ENCODE measurements at regions not wholly inside any gene's neighbourhood (a gene's known extent, or its start where the extent isn't known, plus 50 kb on each side); places are given as distances from the start of the nearest gene placed in this dataset.

- no peak for DNase-seq
These were observed 352.0 kb upstream of the AKR1E2 start for GRCh38 chr10:4473977-4474376.

DNA sequence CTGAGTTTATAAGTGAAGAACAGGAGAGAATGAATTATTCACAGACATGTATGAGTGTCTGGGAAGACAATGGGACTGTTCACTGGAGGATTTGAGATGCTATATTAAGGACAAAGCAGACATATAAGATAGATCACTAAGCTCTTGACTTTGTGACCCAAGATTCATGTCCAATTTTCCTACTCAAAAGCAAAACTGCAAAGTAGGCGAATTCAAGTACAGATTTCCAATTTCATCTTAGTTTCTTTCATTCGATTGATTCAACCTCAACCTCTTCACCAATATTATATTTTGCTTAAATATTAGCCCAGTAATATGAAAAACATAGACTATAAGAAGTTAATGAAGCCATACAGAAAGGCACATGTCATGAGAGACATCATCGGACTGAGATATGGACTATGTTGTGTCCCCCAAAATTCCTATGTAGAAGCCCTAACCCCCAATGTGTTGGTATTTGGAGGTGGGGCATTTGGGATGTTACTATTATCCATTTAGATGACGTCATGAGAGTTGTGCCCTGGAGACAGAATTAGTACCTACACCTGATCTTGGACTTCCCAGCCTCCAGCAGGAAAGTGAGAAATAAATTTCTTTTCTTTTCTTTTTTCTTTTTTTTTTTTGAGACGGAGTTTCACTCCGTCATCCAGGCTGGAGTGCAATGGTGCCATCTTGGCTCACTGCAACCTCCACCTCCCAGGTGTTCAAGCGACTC, 353.7 kb upstream of the AKR1E2 start:
- no peak for DNase-seq

- no peak for DNase-seq
These were observed 355.7 kb upstream of the AKR1E2 start for GRCh38 chr10:4470231-4470835.

DNA sequence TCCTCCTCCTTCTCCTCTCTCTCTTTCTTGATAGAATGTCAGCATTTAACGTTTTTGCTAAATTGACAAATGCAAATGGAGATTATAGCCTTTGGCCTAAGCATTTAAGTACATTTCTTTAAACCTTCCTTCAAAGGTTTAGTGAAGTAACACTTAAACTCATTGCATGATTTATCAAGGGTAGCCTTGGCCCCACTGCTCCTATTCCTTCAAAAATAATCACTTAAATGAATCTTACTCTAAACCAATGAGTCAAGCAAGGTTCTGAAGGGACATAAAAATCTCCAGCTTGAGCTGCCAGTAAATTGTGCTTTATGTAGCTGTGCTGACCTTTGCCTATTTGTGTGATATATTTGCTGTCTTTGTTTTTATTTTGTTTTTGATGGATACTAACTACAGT, 358.5 kb upstream of the AKR1E2 start:
- no peak for DNase-seq

- no peak for DNase-seq
These were observed 365.7 kb upstream of the AKR1E2 start for GRCh38 chr10:4460267-4460666.

GRCh38 chr10:4459531-4459930, 366.5 kb upstream of the AKR1E2 start:
- no peak for DNase-seq

DNA sequence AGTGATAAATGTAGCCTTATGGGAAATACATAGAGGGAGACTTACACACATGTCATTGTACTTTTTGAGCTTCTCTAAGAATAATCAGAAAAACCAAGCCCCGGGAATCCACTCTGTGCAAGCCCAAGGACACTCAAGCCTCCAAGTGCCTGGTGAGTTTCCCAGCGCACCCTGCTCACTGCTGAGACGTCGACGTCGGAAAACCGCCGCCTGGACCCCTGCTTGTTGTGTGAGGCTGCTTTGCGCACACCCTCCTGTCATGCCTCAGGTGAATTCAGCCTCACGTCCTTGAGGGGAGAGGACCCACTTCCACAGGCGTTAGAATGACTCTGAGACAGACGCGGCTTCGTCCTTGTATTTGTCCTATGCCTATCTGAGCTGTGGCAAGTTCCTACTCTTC, 368.4 kb upstream of the AKR1E2 start:
- DNase-seq, result no peak

- no peak for DNase-seq
These were observed 369.2 kb upstream of the AKR1E2 start for GRCh38 chr10:4456776-4457175.

GRCh38 chr10:4456279-4456678, 369.7 kb upstream of the AKR1E2 start:
- DNase-seq, result no peak

GRCh38 chr10:4453950-4454349, 372.1 kb upstream of the AKR1E2 start:
- DNase-seq, result no peak

GRCh38 chr10:4453276-4453675, 372.7 kb upstream of the AKR1E2 start:
- DNase-seq, result no peak

DNA sequence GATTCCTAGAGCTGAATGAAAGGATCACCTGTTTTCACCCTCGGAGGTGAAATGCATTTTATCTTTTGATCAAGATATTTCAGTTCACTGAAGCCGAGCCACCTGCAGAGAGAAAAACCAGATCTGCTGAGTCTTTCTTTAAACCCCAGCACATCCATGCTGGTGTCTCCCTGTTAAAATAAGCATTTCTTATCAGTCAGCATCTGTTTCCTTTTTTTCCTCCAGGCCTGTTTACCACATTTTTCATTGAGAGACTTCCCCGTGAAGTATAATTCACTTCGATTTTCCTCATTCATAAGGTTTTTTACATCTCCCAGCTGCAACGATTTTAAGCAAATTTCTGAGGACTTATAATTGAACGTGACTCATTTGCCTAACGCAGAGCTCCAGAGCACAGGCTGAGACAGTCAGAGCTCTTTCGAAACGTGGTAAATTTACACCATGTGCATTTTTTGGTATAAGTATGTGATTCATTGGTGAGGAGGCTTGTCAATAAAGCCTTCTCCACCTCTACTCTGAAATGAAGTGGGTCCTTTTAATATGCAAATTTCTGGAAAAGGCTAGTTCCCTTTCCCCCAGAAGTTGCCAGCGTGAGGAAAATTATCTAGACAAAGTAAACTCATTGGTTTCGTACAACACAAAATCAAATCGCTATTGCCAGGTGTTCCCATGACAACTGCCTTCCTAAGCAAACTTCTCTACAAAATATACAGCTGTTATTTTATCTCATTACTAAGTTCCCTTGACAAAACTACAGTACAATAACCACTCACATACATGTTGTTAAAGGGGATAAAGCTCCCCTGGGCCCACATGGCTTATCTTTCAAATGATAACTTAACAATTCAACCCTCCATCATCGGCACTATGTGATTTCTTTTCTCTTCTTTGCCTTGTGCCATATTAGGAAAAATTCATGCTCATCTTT, 374.8 kb upstream of the AKR1E2 start:
- DNase-seq, result no peak

DNA sequence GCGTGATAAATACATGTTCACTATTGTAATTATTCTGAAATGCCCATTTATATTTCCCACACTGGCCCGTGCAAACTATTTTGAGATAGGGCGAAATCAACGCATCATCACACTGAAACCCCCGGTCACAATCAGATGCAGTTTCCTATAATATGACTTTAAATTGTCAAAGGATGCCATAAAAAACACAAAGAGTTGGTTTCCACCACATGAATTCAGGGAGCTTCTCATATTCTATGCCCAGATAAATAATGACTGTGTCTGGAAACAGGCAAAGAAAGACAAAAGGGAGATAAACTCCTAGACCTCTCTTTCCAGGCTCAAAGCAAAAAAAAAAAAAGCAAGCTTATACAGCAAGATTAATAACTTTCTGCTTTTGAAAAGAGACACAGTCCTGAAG, 375.8 kb upstream of the AKR1E2 start:
- no peak for DNase-seq

- DNase-seq, result no peak
These were observed 378.0 kb upstream of the AKR1E2 start for GRCh38 chr10:4448030-4448429.

GRCh38 chr10:4443419-4443818, 382.6 kb upstream of the AKR1E2 start:
- no peak for DNase-seq

- no peak for DNase-seq
These were observed 383.7 kb upstream of the AKR1E2 start for GRCh38 chr10:4442296-4442695.

DNA sequence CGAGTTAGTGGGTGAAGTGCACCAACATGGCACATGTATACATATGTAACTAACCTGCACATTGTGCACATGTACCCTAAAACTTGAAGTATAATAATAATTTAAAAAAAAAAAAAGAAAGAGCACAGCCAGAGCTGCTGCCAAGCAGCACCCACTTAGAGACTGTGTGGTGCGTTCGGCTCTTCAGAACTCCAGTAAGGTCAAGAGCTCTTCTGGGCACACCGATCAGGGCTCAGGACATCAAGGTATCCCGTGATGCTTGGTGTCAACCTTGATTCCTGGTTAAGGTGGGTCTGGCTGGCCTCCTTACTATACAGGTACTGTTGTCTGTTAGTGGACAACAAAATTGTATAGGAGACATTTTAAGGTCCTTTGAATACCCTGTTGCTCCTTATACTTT, 385.7 kb upstream of the AKR1E2 start:
- DNase-seq, result no peak

DNA sequence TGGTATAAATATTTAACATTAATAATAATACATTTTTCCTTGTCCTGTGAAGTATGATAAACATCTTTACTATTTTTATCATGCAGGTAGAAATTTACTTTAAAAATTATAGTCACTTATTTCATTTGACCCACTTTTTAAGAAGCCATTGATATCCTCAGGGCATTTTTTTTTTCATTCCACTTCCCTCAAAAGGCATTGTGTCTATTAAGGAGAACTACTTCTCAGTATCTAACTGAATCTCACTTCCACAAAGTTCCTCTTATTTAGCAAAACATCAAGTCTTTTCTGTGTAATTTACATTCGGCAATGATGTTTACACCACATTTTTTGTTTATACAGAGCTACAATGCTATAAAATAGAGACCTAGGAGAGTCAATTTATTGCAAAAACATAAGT, 388.2 kb upstream of the AKR1E2 start:
- no peak for DNase-seq

DNA sequence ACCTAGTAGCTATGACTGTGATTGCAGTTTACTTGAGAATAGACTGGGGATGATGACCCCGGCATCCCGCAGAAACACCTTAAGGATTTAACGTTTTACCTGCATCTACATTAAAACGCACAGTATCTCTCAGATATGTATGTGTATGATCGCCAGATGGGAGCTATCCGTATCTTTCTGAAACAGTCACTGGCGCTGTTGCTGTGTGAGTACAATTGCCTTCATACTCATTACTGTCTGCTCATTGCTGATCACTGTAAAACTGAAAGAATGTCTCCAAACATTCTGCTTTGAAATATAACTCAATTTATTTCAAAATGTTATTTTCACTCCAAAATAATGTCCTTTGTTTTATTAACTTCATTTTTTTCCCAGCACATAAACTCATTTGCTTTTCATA, 388.9 kb upstream of the AKR1E2 start:
- no peak for DNase-seq

DNA sequence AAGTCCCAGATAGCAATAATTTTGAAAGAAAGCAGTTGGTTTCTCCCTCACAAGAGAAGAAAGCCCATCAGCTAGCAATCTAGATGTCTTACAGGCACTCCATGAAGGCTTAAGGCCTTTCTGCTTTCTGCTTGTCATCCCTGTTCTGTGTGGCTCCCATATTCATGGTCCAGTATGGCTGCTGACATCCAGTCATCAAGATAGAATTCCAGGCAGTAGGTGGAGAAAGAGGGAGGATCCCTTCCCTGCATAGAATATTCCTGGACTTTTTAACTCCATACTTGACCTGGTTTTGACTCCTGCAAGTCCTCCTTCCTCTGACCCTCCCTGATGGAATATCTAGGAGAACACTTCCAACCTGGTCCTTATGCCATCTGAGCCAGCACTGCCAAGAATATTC, 389.9 kb upstream of the AKR1E2 start:
- no peak for DNase-seq

DNA sequence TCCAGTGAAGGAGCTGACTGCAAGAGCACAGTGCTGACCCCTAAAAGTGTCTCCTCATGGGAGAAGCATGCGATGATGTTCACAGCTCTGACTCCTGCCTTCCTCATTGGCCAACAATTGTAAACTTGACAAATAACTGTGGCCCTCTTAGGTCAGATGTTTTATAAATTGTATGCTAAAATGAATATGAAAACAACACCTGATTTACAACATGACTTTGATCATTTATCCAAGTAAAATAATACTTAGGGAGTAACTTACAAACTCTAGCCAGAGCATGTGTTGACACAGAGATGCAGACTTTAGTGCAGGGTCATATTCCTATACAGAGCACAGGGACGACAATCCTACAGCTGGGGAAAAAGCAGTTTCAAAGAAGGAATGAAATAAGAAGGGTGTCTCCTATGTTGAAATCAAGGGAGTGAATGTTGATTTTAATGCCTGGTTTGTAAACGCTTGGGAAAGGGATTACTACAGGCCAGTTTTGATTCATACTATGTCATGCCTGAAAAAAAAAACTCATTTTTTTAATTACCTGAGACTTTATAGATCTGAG, 391.4 kb upstream of the AKR1E2 start:
- DNase-seq, result no peak

- no peak for DNase-seq
These were observed 391.9 kb upstream of the AKR1E2 start for GRCh38 chr10:4434105-4434504.

DNA sequence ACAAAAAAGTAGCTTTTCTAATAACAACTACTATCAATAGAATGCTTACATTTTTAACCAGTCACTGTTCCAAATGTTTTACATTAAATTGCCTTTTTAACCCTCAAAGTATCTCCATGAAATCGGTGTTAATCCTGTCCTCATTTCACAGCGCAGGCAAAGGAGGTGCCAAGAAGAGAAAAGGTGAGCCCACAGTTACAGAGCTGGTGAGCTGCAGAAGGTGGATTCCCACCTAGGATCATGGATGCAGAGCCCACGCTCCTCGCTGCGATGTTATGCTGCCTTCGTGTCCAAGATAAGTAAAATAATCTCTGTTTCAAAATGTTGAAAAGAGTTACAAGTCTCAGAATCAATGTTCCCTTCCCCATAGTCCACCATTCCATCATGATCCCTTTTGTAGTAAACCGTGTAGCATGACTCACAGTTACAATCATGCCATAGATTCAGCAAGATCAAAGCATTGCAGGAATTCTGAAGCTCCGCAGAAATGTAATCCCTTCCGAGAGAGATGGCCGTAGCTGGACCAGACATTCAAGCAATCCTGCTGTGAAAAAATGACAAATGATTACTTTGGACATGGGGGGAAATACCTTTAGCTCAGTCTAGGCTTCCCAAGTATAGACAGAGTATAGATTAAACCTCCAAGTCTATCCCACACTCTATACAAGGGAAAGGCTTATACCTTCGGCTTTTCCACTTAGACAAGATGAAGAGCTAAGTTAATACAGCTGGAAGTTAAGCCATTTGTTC, 394.7 kb upstream of the AKR1E2 start:
- DNase-seq, result no peak
